ENCODE measurements at regions not wholly inside any gene's neighbourhood (a gene's known extent, or its start where the extent isn't known, plus 50 kb on each side); places are given as distances from the start of the nearest gene placed in this dataset.

DNA sequence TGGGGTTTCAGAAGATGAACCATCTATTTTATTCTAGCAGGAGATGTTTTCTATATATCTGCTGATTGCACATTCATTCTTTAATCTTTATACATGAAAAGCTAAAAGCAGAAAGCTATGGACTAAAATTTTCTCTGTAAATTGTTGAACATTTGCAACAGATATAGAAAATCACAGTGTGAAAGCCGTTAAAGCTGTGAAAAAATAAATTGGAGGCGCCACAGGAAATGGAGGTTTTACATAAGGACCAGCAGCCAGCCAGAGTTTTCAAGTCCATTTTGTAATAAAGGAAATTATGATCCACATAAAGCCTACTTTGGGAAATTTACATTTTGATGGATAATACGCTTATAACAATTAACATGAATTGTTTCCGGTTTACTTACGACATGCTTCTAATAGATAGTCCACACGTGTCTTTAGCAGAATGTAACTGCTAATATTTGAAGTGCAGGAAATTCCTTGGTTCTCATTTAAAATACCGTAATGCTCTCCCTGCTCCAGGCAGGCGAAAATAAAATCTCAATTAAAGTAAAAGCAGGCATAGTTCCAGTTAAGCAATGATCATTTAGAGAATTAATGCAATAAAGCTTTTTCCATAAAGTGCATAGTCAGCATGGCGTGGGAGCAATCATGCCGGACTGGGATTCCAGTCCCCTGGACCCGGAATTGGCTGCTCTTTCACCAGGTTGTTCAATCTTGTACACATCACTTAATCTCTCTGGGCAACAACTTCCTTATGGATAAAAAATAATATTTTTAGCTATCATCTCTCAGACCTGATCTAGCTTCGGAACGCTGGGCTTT lies 445.4 kb downstream of the ZNF608 start:
- H3K4me1 ChIP-seq = no peaks in the 10 kb centered on the region
- no peak for ATAC-seq
- H3K9me3 ChIP-seq = no peaks in the 10 kb centered on the region
- H3K36me3 ChIP-seq = no peaks in the 10 kb centered on the region
- no peaks in the 10 kb centered on the region for H3K27me3 ChIP-seq
- intact Hi-C loops (cut with DNase I) = no loop called here
- no peak overlapping the region for H3K27ac ChIP-seq
- no peak overlapping the region for H3K4me3 ChIP-seq
- 90 to 91% methylated on average over 13 of the region's 13 CpGs for WGBS, 2 donors
- FAIRE-seq = no peak
- TF ChIP-seq, protein P1, sequence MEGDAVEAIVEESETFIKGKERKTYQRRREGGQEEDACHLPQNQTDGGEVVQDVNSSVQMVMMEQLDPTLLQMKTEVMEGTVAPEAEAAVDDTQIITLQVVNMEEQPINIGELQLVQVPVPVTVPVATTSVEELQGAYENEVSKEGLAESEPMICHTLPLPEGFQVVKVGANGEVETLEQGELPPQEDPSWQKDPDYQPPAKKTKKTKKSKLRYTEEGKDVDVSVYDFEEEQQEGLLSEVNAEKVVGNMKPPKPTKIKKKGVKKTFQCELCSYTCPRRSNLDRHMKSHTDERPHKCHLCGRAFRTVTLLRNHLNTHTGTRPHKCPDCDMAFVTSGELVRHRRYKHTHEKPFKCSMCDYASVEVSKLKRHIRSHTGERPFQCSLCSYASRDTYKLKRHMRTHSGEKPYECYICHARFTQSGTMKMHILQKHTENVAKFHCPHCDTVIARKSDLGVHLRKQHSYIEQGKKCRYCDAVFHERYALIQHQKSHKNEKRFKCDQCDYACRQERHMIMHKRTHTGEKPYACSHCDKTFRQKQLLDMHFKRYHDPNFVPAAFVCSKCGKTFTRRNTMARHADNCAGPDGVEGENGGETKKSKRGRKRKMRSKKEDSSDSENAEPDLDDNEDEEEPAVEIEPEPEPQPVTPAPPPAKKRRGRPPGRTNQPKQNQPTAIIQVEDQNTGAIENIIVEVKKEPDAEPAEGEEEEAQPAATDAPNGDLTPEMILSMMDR (IDR thresholded peaks at IDR 0.05) = no peak
- no peak for DNase-seq

DNA sequence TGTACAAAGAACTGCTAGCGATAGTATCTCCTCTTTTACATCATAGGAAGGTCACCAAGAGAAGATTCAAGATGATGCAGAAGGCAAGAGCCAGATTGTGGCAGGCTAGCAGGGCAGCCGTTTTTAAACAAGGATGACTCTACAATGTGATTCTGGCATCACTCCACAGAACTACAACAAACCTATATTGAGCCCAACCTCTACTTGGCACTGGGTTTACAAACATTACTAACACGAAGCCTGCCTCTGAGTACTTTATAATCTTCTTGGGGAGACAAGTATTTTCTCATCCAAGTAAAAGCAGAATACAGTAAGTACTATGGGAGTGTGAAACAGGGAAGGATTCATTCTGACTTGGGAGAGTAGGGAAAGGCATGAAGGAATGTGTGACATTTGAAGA lies 448.6 kb downstream of the ZNF608 start:
- Histone ChIP-seq H3K9me3 (no peaks in the 10 kb centered on the region), H3K36me3 (no peaks in the 10 kb centered on the region), H3K4me1 (peaks cover 0 to 4% (median 2%) of the 10 kb centered on the region in 3 donors), H3K27ac (no peak overlapping the region), H3K4me3 (no peak overlapping the region), H3K27me3 (no peaks in the 10 kb centered on the region)
- FAIRE-seq = no peak
- no peak for DNase-seq
- 61 to 72% methylated on average over 3 of the region's 3 CpGs for WGBS, 2 donors
- intact Hi-C loops (cut with DNase I) = no loop called here
- TF ChIP-seq, protein P1 (IDR thresholded peaks at IDR 0.05) = no peak
- ATAC-seq = no peak

DNA sequence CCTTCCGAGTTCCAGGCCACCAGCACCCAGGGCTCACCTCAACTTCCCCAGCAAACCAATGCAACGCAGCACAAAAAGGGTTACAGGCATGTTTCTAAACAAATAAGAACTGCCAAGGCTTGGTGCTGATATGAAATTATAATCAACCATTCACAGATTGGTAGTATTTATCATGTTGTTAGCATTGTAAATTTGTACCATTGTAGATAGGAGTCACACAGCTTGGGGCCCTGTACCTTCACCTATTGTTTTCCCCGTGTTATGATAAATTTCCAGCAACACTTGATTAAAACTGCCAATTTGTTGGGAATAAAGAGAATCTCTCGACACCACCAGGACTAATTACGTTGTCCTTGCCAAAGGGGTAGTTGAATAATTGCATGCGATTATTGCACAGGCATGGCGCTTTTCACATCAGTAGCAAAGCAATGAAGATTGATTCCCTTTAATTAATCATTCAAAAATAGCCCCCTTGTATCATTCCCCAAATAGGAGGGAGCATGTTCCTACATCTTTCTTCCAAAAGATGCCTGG lies 454.1 kb downstream of the ZNF608 start:
- Histone ChIP-seq H3K27me3 (no peaks in the 10 kb centered on the region), H3K9me3 (no peaks in the 10 kb centered on the region), H3K4me3 (no peak overlapping the region), H3K4me1 (peaks cover 25 to 44% (median 27%) of the 10 kb centered on the region in 3 donors), H3K27ac (peak overlapping the region in 2 of 4 donors; percentile 46 to 82), H3K36me3 (no peaks in the 10 kb centered on the region)
- intact Hi-C loops (cut with DNase I) = no loop called here
- DNase-seq (no peak), ATAC-seq (no peak), FAIRE-seq (no peak)
- TF ChIP-seq, protein P1 (IDR thresholded peaks at IDR 0.05) = no peak
- 46 to 57% methylated on average over 7 of the region's 7 CpGs for WGBS, 2 donors

DNA sequence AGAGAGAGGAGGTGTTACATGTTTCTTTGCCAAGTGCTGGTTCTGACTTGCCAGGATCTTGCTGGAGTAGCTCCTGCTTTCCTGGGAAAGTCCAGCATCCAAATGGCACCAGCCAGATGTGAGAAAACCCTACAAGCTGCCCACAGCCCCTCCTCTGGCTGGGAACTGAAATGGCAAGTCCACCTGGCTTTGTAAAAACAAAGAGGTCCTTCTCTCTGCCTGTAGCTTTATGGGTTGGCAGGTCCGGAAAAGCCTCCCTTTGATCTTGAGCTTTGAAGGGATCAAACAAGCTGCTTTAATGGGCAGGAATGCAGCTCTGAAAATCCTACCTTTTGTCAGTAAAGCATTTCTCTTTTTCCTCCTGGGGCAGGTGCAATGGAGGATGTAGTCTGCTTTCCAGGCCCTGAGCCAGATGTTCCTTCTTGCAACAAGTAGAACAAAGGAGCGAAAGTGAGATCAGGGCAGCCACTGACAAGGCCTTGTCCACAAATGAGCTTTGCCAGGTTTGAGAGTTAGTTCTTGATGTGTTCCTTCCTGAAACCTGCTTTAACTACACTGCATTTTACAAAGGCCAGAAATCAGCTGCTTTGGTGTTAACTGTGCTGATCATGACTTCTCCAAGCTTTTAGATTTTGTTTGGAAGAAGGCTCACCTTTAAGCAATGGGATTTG lies 456.7 kb downstream of the ZNF608 start:
- peaks cover 32 to 56% (median 39%) of the 10 kb centered on the region in 3 donors for H3K4me1 ChIP-seq
- no peaks in the 10 kb centered on the region for H3K27me3 ChIP-seq
- DNase-seq (peak; percentile 59 to 94 (median 89)), FAIRE-seq (no peak), ATAC-seq (peak; percentile 83 to 92 (median 90))
- no peaks in the 10 kb centered on the region for H3K9me3 ChIP-seq
- intact Hi-C loops (cut with DNase I) = no loop called here
- H3K4me3 ChIP-seq = no peak overlapping the region
- no peaks in the 10 kb centered on the region for H3K36me3 ChIP-seq
- 19 to 24% methylated on average over 2 of the region's 2 CpGs for WGBS, 2 donors
- H3K27ac ChIP-seq = peak overlapping the region; percentile 46 to 82 (median 58)
- TF ChIP-seq, protein P1 (IDR thresholded peaks at IDR 0.05) = no peak
